ENCODE measurements at regions not wholly inside any gene's neighbourhood (a gene's known extent, or its start where the extent isn't known, plus 50 kb on each side); places are given as distances from the start of the nearest gene placed in this dataset.

- TF ChIP-seq CTCF (IDR thresholded peaks at IDR 0.05; ENCODE audit: poor library complexity): no peak
- no peak for TF ChIP-seq EZH2phosphoT487 (IDR thresholded peaks at IDR 0.05; ENCODE audit: low read depth, severe bottlenecking, unreplicated experiment)
Observed at GRCh38 chr6:22421198-22421597, 124.4 kb upstream of the PRL start.
